ENCODE measurements at regions not wholly inside any gene's neighbourhood (a gene's known extent, or its start where the extent isn't known, plus 50 kb on each side); places are given as distances from the start of the nearest gene placed in this dataset.

DNA sequence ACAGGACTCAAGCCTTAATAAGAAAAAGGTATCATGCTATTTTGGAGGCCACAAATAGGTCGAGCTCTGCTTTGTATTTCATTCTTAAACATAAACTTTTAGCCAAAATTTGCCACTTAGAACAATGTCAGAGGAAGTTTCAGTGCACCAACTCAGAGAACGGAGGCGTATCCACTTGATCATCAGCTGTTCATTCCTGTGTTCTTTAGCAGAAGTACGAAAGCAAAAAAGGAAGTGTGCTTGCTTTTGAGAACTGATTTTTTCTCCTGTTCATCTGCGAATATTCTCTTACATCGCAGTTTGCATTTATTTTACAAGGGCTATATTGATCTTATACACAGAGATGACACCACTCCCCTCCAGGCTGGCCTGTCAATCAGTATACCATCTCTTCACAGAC is 188.6 kb upstream of the SOX5 start:
- TF ChIP-seq, protein P1, sequence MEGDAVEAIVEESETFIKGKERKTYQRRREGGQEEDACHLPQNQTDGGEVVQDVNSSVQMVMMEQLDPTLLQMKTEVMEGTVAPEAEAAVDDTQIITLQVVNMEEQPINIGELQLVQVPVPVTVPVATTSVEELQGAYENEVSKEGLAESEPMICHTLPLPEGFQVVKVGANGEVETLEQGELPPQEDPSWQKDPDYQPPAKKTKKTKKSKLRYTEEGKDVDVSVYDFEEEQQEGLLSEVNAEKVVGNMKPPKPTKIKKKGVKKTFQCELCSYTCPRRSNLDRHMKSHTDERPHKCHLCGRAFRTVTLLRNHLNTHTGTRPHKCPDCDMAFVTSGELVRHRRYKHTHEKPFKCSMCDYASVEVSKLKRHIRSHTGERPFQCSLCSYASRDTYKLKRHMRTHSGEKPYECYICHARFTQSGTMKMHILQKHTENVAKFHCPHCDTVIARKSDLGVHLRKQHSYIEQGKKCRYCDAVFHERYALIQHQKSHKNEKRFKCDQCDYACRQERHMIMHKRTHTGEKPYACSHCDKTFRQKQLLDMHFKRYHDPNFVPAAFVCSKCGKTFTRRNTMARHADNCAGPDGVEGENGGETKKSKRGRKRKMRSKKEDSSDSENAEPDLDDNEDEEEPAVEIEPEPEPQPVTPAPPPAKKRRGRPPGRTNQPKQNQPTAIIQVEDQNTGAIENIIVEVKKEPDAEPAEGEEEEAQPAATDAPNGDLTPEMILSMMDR (optimal IDR thresholded peaks at IDR 0.05 in 1 of 3, IDR thresholded peaks at IDR 0.05 in 1 of 3, conservative IDR thresholded peaks at IDR 0.05 in 1 of 3; ENCODE audit: extremely low read depth in 1 of 3, insufficient read depth in 2 of 3, low read length in 3 of 3) = no peak
- TF ChIP-seq EZH2 (IDR thresholded peaks at IDR 0.05; ENCODE audit: low read length) = no peak

Measured in keratinocyte (primary cell).